Neural progenitor cell (in vitro differentiated cells): ENCODE measurements at regions not wholly inside any gene's neighbourhood (a gene's known extent, or its start where the extent isn't known, plus 50 kb on each side); places are given as distances from the start of the nearest gene placed in this dataset.

ENCODE experiments used
- DNase-seq: peaks from one replicate; pipeline ENCODE4 v3.0.0-alpha.2; 2016; ENCODE audit warnings: low spot score
- H2AFZ ChIP-seq: fragments of 200-600 bp; sonication (generic); replicated peaks from 2 replicates; pipeline ENCODE4 v1.6.1; 2016; ENCODE audit warnings: antibody characterized with exemption
- H3F3A ChIP-seq: fragments of 200-600 bp; sonication (generic); 2 replicates; pipeline ENCODE4 v1.6.1; 2016; ENCODE audit warnings: antibody characterized with exemption, low read depth
- H3K27ac ChIP-seq: fragments of 200-600 bp; sonication (generic); 2 replicates; pipeline ENCODE4 v1.5.1; 2016; ENCODE audit warnings: mild to moderate bottlenecking
- H3K27me3 ChIP-seq: fragments of 200-600 bp; sonication (generic); 2 replicates; pipeline ENCODE4 v1.6.1; 2016; ENCODE audit warnings: mild to moderate bottlenecking, moderate library complexity
- H3K36me3 ChIP-seq: fragments of 200-600 bp; sonication (generic); 2 replicates; pipeline ENCODE4 v1.5.1; 2016
- H3K4me1 ChIP-seq: fragments of 200-600 bp; sonication (generic); 2 replicates; pipeline ENCODE4 v1.6.1; 2016; ENCODE audit warnings: mixed run types
- H3K4me2 ChIP-seq: fragments of 200-600 bp; sonication (generic); 2 replicates; pipeline ENCODE4 v1.6.1; 2016
- H3K4me3 ChIP-seq: fragments of 200-600 bp; sonication (generic); 2 replicates; pipeline ENCODE4 v1.5.1; 2016
- H3K79me2 ChIP-seq: fragments of 200-600 bp; sonication (generic); 2 replicates; pipeline ENCODE4 v1.6.1; 2016; ENCODE audit warnings: low read depth
- H3K9ac ChIP-seq: fragments of 200-600 bp; sonication (generic); 2 replicates; pipeline ENCODE4 v1.6.1; 2016
- H3K9me3 ChIP-seq: fragments of 200-600 bp; sonication (generic); 2 replicates; pipeline ENCODE4 v1.5.1; 2016; ENCODE audit warnings: low read depth
- H4K20me1 ChIP-seq: fragments of 200-600 bp; sonication (generic); 2 replicates; pipeline ENCODE4 v1.6.1; 2016; ENCODE audit warnings: low read depth
- H3K27ac Mint-ChIP-seq: 3 replicates; pipeline ENCODE4 v1.8.0; 2021; ENCODE audit warnings: mixed read lengths
- H3K27me3 Mint-ChIP-seq: 2 replicates; pipeline ENCODE4 v1.8.0; 2022; ENCODE audit warnings: low read depth, mild to moderate bottlenecking, inconsistent platforms, moderate library complexity, mixed read lengths; ENCODE audit not compliant: insufficient read depth
- H3K36me3 Mint-ChIP-seq: 3 replicates; pipeline ENCODE4 v1.8.0; 2021; ENCODE audit warnings: mixed read lengths
- H3K4me1 Mint-ChIP-seq: 3 replicates; pipeline ENCODE4 v1.8.0; 2021; ENCODE audit warnings: mixed read lengths
- H3K4me3 Mint-ChIP-seq: 3 replicates; pipeline ENCODE4 v1.8.0; 2021; ENCODE audit warnings: mild to moderate bottlenecking, moderate library complexity, mixed read lengths
- H3K9me3 Mint-ChIP-seq: 3 replicates; pipeline ENCODE4 v1.8.0; 2020; ENCODE audit warnings: mixed read lengths
- CTCF ChIP-seq: fragments of 200-600 bp; sonication (generic); IDR thresholded peaks from 2 replicates; pipeline ENCODE4 v1.5.1; 2017; ENCODE audit warnings: antibody characterized with exemption, mild to moderate bottlenecking
- EZH2 ChIP-seq: fragments of 200-600 bp; sonication (generic); IDR thresholded peaks from 2 replicates; pipeline ENCODE4 v1.6.1; 2017; ENCODE audit warnings: antibody characterized with exemption, mild to moderate bottlenecking, moderate library complexity
- EZH2phosphoT487 ChIP-seq: fragments of 200-600 bp; sonication (generic); IDR thresholded peaks from 2 replicates; pipeline ENCODE4 v1.6.1; 2017; ENCODE audit warnings: antibody characterized with exemption

GRCh38 chr15:95712785-95713184 lies 617.7 kb upstream of the NR2F2 start:
- Mint-ChIP-seq H3K36me3 (no peaks in the 10 kb centered on the region), H3K27ac (no peak overlapping the region), H3K9me3 (no peaks in the 10 kb centered on the region), H3K4me3 (no peak overlapping the region), H3K4me1 (peaks cover 40% of the 10 kb centered on the region), H3K27me3 (peaks cover 2% of the 10 kb centered on the region)
- no peaks in the 10 kb centered on the region for H3K9me3 ChIP-seq
- no peaks in the 10 kb centered on the region for H3K79me2 ChIP-seq
- H3K27me3 ChIP-seq, result no peaks in the 10 kb centered on the region
- no peak overlapping the region for H3K27ac ChIP-seq
- H3F3A ChIP-seq, result no peaks in the 10 kb centered on the region
- H3K4me3 ChIP-seq, result no peak overlapping the region
- no peaks in the 10 kb centered on the region for H4K20me1 ChIP-seq
- H3K36me3 ChIP-seq, result no peaks in the 10 kb centered on the region
- no peak for DNase-seq
- H2AFZ ChIP-seq, result no peak overlapping the region
- no peak overlapping the region for H3K4me2 ChIP-seq
- H3K9ac ChIP-seq, result no peak overlapping the region
- no peak for TF ChIP-seq EZH2
- no peak for TF ChIP-seq EZH2phosphoT487
- no peak for TF ChIP-seq CTCF
- peaks cover 16% of the 10 kb centered on the region for H3K4me1 ChIP-seq

GRCh38 chr15:95713324-95713723 lies 617.2 kb upstream of the NR2F2 start:
- no peak overlapping the region for H3K9ac ChIP-seq
- H3K36me3 ChIP-seq, result no peaks in the 10 kb centered on the region
- Mint-ChIP-seq H3K4me1 (peaks cover 43% of the 10 kb centered on the region), H3K4me3 (no peak overlapping the region), H3K27ac (no peak overlapping the region), H3K27me3 (peaks cover 4% of the 10 kb centered on the region), H3K36me3 (no peaks in the 10 kb centered on the region), H3K9me3 (no peaks in the 10 kb centered on the region)
- H3K79me2 ChIP-seq, result no peaks in the 10 kb centered on the region
- H3K4me2 ChIP-seq, result no peak overlapping the region
- H3K4me3 ChIP-seq, result no peak overlapping the region
- peaks cover 16% of the 10 kb centered on the region for H3K4me1 ChIP-seq
- no peak overlapping the region for H3K27ac ChIP-seq
- H3F3A ChIP-seq, result no peaks in the 10 kb centered on the region
- H4K20me1 ChIP-seq, result no peaks in the 10 kb centered on the region
- TF ChIP-seq EZH2 (no peak), CTCF (no peak), EZH2phosphoT487 (no peak)
- H2AFZ ChIP-seq, result no peak overlapping the region
- H3K9me3 ChIP-seq, result no peaks in the 10 kb centered on the region
- no peaks in the 10 kb centered on the region for H3K27me3 ChIP-seq
- no peak for DNase-seq

GRCh38 chr15:95715116-95715903 lies 615.2 kb upstream of the NR2F2 start:
- DNase-seq, result no peak
- no peaks in the 10 kb centered on the region for H3K36me3 Mint-ChIP-seq
- Histone ChIP-seq H3F3A (no peaks in the 10 kb centered on the region), H4K20me1 (no peaks in the 10 kb centered on the region), H3K27me3 (no peaks in the 10 kb centered on the region), H3K36me3 (no peaks in the 10 kb centered on the region), H3K4me1 (peaks cover 16% of the 10 kb centered on the region), H3K79me2 (no peaks in the 10 kb centered on the region), H2AFZ (no peak overlapping the region), H3K27ac (no peak overlapping the region), H3K9me3 (no peaks in the 10 kb centered on the region), H3K9ac (no peak overlapping the region), H3K4me2 (no peak overlapping the region), H3K4me3 (no peak overlapping the region)
- peaks cover 4% of the 10 kb centered on the region for H3K27me3 Mint-ChIP-seq
- no peaks in the 10 kb centered on the region for H3K9me3 Mint-ChIP-seq
- H3K4me3 Mint-ChIP-seq, result no peak overlapping the region
- H3K4me1 Mint-ChIP-seq, result peaks cover 40% of the 10 kb centered on the region
- TF ChIP-seq EZH2, result no peak
- H3K27ac Mint-ChIP-seq, result peak overlapping the region; percentile 38

- Histone ChIP-seq H3K36me3 (no peaks in the 10 kb centered on the region), H3K4me1 (peaks cover 16% of the 10 kb centered on the region), H3F3A (no peaks in the 10 kb centered on the region), H3K9me3 (no peaks in the 10 kb centered on the region), H2AFZ (no peak overlapping the region), H3K4me3 (no peak overlapping the region), H3K9ac (no peak overlapping the region), H3K27ac (no peak overlapping the region), H4K20me1 (no peaks in the 10 kb centered on the region), H3K27me3 (no peaks in the 10 kb centered on the region), H3K4me2 (no peak overlapping the region), H3K79me2 (no peaks in the 10 kb centered on the region)
- Mint-ChIP-seq H3K27ac (peak overlapping the region; percentile 27), H3K4me3 (peak overlapping the region; percentile 50), H3K9me3 (no peaks in the 10 kb centered on the region), H3K27me3 (peaks cover 4% of the 10 kb centered on the region), H3K36me3 (no peaks in the 10 kb centered on the region), H3K4me1 (peaks cover 37% of the 10 kb centered on the region)
- peak; percentile 38 for DNase-seq
- TF ChIP-seq EZH2, result no peak
- TF ChIP-seq CTCF, result no peak
- TF ChIP-seq EZH2phosphoT487, result no peak
These were observed 614.4 kb upstream of the NR2F2 start for GRCh38 chr15:95715906-95716656.
